HG03439 (cell line): ENCODE measurements at regions not wholly inside any gene's neighbourhood (a gene's known extent, or its start where the extent isn't known, plus 50 kb on each side); places are given as distances from the start of the nearest gene placed in this dataset.

Source experiments
- ATAC-seq: cut with Tn5 transposase; IDR thresholded peaks from one replicate; pipeline ENCODE4 v1.9.1; 2021; ENCODE audit warnings: mild to moderate bottlenecking, moderate library complexity; ENCODE audit not compliant: unreplicated experiment

DNA sequence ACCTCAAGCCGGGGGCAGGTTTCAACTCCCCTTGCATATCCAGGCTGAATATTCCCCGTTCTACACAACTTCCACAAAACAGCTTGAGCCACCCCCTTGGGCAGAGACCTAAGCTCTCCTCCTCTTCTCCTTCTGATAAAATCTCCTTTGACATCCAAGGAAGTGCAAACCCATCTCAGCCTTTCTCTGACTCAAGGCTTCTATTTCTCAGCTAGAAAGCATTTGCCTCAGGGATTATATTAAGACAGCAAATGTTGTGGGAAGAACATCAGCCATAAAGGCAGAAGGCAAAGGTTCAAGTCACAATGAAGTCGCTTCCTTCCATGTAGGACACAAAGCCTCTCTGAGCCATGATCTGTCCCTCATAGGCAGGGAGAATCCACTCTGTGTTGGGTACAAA, 386.6 kb upstream of the ARID1B start:
- no peak for ATAC-seq

DNA sequence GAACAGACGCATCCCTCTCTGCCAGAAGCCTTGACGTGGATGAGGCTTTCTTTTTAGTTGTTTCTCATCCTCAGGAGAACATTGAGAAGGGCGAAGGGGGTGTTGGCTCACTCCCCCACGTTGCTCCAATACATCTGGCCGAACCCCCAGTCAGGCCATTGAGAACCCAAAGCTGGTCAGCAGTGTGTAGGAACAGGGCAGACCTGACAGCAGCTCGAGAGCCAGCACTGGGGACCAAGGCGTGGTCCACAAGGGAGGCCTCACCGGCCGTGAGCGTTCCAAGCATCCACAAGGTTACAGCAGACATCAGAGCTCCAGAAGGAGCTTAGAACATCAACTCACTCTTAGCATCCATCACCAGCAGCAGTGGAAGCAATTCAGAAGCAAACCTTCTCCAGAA, 387.9 kb upstream of the ARID1B start:
- no peak for ATAC-seq

DNA sequence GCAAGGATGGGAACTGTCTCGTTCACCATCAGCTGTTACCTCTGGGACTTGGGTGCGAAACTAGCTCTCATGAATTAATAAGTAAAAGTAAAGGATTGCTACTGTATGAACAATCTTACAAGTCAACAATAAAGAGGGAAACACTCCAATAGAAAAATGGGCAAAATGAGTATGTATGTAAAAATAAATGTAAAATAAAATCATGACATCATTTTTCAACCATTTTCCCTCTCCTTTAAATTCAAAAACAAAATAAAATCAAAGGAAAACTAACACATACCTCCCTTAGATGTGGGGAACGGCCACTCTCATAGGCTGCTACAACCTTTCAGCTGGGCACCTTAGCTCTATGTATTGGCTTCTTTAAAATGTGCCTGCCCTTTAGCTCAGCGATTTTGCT, 389.7 kb upstream of the ARID1B start:
- ATAC-seq = no peak

DNA sequence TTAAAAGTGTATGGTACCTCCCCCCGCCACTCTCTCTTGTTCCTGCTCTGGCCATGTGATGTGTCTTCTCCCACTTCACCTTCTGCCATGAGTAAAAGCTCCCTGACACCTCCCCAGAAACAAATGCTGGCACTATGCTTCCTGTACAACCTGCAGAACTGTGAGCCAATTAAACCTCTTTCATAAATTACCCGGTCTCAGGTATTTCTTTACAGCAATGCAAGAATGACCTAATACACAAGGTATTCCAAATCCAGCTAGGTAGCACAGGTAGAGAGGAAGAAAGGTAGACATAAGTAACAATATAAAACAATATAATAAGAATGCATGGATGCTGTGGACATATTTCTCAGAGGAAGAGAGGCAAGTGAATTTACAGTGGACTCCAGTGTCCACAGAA, 394.1 kb upstream of the ARID1B start:
- no peak for ATAC-seq

DNA sequence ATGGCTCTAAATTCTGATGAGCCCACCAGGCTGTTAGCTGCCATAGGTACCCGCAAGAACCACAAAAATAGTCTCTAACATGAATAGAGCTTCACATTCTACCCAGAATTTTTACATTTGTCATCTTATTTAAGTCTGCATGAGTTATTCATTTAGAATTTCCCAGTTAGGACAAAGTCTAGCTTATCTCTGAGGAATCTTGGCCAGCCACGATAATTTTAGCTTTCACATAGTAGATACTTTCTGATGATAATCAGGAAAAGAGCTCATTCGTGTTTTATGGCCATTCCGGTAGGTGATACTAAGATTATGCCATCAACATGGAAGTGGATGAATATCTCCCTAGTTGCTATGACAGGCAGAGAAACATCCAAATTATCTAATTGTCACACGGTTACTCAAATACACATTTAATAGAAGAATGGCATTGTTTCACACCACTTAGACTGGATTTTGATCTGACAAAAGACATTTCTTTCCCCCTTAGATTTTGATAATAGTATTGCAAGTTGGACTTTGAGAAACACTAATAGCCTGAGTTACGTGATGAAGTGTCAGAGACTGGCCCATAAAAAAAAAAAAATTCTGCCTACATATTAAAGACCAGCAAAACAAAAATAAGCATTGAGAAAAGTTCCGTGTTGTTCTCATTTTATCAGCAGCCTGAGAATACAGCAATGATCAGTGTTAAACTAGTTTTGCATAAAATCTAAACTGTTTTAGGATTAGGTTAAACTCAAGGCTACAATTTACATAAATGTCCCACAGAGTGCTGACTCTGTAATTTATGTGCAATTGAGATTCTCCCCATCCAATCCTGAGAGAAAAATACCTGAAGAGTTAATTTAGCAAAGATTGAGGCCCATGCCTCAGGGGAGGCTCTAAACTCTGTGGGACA, 397.5 kb upstream of the ARID1B start:
- no peak for ATAC-seq

GRCh38 chr6:156378853-156379252, 398.3 kb upstream of the ARID1B start:
- ATAC-seq = no peak

DNA sequence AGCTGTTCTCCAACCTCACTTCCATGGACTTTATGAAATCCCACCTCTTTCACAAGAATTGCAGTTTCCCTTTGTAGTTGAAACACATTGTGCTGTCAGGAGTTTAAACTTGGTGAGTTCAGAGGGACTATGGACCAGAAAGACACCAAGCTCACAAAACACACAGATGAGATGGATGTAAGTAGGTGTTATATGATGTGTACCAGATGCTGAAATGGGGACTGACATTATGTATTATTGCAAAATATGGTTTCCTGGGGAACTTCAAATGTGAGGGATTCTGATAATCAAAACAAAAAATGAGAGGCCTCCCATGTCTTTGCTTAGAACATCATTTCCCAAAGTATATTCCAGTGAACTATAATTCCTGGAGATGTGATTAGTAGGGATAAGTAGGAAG, 401.1 kb upstream of the ARID1B start:
- ATAC-seq = no peak

DNA sequence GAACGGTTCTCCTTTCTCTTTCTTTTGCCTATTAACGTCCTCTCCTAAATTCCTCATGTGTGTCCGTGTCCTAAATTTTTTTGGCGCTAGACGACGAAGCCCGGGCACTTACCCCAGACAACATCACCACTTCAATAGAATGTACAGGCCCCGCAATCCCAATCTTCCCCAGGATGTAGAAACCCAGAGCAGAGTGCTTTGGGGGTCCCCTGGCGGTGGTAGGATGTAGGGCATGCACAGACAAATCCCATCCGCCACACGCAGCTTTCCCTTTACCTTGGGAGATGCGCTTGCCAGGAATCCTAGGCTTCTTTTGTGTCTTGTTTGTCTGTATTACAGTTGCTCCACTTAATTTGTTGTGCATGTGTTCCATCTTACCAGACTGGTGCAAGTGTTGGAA, 417.3 kb upstream of the ARID1B start:
- ATAC-seq = no peak

DNA sequence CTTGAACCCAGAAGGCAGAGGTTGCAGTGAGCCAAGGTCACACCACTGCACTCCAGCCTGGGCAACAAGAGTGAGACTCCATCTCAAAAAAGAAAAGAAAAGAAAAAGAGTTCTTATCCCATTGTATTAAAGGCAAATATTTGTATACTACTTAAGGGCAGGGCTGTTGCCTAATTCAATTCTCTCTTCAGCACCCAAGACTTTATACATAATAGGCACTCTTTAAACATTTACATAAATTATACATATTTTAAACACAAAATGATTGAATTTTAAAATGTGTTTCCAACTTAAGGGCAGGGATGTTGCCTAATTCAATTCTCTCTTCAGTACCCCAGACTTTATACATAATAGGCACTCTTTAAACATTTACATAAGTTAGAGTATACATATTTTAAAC, 424.3 kb upstream of the ARID1B start:
- no peak for ATAC-seq

- no peak for ATAC-seq
These were observed 425.7 kb upstream of the ARID1B start for GRCh38 chr6:156351346-156351966.

DNA sequence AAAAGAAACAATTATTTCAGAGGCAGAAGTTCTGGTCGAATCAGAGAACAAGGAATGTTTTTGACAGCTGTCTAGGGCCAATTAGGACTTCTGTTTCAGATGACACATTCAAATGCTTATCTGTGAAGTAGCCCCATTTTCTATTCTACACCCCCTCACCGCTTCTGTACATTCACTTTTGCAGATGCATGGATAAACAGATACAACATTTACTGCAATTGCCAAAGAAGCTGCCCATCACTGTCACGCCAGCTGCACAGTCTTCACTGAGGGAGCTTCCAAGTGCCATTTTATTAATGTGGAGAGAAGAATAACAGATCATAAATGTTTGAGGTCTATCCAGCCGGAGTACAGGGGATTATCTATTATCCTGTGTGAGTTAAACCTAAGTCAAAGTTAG, 426.8 kb upstream of the ARID1B start:
- no peak for ATAC-seq

- ATAC-seq = no peak
These were observed 428.3 kb upstream of the ARID1B start for GRCh38 chr6:156348849-156349248.

GRCh38 chr6:156348424-156348823, 428.8 kb upstream of the ARID1B start:
- ATAC-seq = no peak

DNA sequence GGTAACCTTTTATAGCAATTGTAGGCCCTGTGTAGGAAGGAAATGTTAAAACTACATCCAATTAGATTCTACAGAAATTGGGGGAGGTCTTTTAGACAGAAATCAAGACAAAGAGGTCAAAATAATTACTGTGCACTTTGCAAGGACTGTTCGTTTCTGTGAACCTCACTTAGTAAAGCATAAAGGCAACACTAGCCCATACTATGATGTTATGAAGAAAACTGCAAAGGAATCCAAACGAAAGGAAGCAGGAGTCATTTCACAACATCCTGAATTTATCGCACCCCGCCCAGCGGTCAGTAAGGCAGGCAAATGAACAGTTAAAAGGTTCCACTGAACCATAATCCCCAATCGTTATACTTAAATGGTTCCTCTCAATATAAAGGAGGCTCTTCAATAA, 429.5 kb upstream of the ARID1B start:
- no peak for ATAC-seq

- no peak for ATAC-seq
These were observed 429.9 kb upstream of the ARID1B start for GRCh38 chr6:156347246-156347645.

DNA sequence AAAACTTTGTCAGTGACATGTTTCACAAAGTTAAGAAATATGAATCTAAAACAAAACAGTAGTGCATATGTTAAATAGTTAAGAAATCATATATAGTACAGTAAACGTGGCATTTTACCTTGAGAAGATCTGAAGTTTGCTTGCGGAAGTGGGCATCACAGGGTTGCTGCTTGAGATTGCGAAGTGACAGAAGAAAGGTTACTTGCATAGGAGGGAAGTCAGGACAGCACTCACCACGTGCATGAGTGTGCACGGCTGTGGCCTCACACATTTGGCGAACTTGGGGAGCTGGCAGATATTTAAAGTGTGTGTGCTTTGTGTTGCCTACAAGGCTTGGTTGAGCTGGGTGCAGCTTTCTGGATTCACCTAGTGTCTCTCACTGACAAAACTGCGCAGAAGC, 431.5 kb upstream of the ARID1B start:
- no peak for ATAC-seq

DNA sequence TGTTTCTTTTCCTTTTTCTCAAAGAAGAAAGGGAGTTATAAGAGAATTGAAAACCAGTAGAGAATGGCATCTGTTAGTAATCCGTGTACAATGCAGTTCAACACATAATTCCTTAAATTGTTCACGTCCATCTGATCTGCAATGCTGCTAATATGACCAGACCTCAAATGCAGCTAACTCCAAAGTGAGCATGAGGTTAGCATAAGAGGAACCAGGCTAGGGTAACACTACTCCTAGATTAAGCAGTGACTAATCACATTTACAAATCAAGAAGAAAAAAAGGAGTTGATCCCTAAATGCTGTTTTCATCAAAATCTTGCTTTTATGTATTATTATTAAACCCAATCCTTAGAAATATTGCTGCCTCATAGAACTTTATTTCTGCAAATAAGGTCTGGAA, 432.7 kb upstream of the ARID1B start:
- no peak for ATAC-seq

DNA sequence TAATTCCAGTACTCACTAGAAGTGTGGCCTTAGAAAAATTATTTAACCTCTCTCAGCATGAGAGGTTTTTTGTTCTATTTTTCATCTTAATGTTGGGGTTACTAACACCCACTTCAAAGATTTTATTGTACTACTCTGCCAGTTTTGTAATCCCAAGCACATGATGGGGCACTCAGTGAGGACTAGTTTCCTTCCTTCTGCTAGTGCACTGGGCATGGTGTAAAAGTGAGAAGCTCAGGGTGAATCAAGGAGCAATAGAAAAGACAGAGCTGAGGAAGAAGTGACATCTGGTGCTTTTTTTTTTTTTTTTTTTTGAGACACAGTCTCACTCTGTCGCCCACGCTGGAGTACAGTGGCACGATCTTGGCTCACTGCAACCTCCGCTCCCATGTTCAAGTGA, 439.4 kb upstream of the ARID1B start:
- no peak for ATAC-seq

GRCh38 chr6:156336733-156337132, 440.4 kb upstream of the ARID1B start:
- ATAC-seq = no peak

- no peak for ATAC-seq
These were observed 441.1 kb upstream of the ARID1B start for GRCh38 chr6:156336089-156336488.

GRCh38 chr6:156334966-156335365, 442.2 kb upstream of the ARID1B start:
- ATAC-seq = no peak

- ATAC-seq = no peak
These were observed 457.5 kb upstream of the ARID1B start for GRCh38 chr6:156319707-156320106.
